GM18870 (cell line): ENCODE measurements at regions not wholly inside any gene's neighbourhood (a gene's known extent, or its start where the extent isn't known, plus 50 kb on each side); places are given as distances from the start of the nearest gene placed in this dataset.

ENCODE experiments used
- ATAC-seq: cut with Tn5 transposase; IDR thresholded peaks from one replicate; pipeline ENCODE4 v1.9.1; 2021; ENCODE audit warnings: moderate library complexity; ENCODE audit not compliant: unreplicated experiment

DNA sequence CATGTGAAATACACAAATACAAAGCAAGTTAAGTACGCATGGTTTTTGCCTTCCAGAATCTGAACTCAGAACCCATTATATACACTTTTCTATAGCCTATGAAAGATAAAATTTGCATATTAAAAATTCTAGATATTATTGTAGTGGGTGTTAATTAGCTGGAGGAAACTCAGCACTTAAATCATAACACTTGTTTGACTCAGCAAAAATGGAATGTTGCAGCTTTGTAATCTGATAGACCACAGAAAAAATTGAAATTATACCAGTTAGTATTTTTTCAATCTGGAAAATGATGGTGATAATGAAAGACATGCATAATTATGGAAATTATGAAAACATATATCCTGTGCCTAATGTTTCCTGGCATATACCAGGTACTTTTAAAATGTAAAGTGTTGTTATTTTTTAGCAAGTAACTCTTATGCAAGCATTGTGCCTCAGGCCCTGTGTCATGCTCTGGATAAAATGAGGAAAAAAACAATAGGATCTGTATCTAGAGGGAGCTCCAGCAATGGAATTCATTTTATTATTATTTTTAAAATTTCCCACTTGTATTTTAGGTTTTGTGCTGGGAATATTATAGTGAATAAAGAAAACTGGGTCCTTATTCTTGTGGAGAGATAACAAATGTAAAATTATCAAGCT, 490.4 kb upstream of the SEMA3A start:
- no peak for ATAC-seq

DNA sequence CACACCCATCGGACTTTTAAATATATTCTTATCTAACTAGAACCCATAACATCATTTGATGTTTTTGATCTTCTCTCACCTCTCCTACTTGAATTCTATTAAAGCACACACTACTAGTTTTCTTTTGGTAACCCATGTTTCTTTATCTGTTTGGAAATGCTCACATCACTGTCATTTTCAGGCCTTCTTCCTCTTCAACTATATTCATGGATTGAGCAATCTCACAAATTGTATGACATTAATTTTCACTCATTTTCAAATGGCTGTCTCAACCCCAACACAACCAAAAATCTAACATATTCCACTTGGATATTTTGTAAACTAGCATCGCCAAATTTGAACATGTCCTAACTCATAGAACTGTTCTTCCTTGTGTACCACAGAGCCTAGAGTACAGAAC, 488.0 kb upstream of the SEMA3A start:
- no peak for ATAC-seq

- no peak for ATAC-seq
Measured at GRCh38 chr7:84678841-84679240, 484.3 kb upstream of the SEMA3A start.

- ATAC-seq, result no peak
Measured at GRCh38 chr7:84677117-84677732, 482.6 kb upstream of the SEMA3A start.

DNA sequence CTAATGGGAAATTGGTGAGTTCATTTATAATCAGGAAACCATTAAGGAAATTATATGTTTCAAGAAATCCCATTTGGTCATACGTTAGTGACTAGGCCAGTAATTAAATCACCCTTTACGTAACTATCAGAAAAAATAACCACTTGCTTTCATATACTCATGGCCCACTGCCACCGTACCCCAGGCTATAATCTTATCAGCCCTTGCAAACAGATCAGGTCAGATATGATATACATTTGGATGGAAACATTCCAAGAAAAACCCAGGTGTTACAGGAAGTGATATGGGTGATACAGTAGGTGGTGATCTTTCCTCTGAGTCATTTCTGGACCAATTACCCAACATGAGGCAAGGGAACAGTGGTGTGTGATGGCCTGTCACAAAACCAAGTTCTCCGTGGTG, 481.0 kb upstream of the SEMA3A start:
- ATAC-seq, result no peak

DNA sequence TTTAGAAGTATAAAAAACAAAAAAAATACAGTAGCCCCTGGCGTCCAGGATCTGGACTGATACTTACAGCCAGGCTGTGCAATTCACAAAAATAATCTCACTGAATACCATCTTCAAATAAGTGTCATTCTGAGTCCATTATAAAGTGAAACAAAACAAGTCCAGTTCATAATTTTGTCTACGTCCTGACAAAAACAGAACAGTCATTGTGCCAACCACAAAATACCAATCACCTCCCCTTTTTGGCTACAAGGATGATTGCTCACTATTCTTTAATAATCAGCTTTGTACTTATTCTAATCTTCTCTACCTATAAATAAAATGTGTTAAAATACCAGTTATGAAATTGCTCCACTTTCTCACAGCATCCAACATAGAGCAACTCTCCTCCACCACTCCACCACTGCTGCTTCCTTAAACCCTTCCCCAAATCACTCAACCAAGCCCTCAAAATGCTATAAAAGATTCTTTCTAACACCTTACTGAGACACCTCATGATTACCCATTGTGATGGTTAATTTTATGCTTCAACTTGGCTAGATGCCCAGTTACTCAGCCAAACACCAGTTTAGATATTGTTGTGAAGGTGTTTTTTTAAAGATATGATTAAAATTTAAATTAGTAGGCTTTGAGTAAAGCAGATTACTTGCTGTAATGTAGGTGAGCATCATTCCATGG, 479.8 kb upstream of the SEMA3A start:
- ATAC-seq, result no peak

GRCh38 chr7:84669177-84669732, 474.7 kb upstream of the SEMA3A start:
- no peak for ATAC-seq

DNA sequence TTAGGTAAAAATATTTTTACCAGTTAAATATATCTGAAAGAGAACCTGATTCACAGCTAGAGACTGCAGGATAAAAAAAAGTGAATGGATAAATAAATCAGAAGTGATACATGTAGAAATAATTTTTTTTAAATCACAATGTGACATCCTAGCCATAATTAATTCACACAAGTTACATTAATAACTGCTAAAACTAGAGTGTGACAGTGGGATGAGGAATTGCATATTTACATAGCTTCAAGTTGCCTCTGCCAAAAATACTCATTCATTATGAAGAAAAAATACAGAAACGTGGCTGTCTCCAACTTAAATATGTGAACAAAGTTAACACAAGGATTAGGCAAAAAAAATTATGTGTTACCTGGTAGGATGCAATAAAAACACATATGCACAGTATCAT, 473.5 kb upstream of the SEMA3A start:
- no peak for ATAC-seq

DNA sequence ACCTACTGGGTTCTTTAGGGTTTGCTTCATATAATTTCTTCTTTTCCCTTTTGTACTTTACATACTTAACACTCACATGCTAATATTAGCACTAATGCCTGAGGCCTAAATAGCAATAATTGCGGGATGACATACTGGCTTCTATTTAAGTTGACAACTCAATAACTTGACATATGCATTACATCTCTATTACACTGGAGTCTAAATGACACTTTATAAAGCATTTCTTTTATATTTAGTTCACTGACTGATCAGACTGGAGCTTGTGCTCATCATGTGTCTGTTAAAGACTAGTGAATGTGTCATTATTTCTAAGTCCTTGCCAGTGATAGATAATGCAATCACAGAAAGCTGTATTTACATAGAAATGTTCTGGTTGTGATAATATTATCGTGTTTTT, 472.1 kb upstream of the SEMA3A start:
- no peak for ATAC-seq

DNA sequence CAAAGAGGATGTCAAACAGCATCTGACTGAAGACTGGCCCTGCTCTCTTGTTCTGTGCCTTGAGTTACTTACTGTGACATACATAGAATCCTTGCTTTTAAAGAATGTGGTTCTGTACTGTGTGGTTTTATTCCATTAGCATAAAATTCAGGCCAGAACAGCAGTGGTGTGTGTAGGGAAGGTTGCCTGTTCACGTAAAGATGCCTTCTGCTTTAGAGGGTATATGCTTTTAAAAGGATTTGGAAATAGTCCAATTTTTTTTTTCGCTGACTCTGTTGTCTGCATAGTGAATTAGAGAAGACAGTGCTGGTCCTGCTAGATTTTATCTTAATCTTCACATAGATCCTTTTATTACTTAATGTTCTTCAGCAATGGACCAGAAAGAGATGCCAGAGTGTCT, 470.8 kb upstream of the SEMA3A start:
- ATAC-seq, result no peak

- no peak for ATAC-seq
Measured at GRCh38 chr7:84664626-84665025, 470.0 kb upstream of the SEMA3A start.

DNA sequence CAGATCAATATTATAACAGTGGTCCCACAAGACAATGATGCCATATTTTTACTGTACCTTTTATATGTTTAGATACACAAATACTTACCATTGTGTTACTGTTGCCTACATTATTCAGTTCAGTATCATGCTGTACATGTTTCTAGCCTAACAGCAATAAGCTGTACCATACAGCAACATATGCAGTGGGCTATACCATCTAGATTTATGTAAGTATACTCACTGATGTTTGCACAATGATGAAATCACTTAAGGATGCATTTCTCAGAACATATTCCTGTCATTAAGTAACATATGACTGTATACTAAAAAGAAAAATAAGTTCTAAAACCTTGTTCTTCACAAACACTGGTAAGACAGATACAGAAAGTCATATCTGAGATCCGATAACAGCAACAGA, 468.6 kb upstream of the SEMA3A start:
- ATAC-seq, result no peak

GRCh38 chr7:84658286-84658685, 463.7 kb upstream of the SEMA3A start:
- no peak for ATAC-seq

DNA sequence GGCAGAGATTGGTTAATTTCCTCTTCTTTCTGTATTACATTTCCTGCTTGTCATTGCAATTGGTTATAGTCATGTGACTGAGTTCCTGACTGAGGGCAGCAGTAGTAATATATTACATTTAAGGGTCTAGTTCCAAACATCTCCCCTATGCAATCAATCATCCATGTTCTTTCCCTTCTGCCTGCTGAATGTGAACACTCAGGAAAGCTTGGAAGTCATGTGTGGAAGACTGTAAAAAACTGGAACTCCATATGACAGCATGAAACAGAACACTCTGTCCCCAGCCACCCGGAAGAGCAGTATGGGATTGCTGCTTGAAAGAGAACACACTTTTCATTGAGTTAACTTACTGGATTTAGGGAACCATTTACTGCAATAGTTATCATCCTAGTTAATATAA, 459.7 kb upstream of the SEMA3A start:
- no peak for ATAC-seq

- ATAC-seq, result no peak
Measured at GRCh38 chr7:84651876-84652275, 457.3 kb upstream of the SEMA3A start.

DNA sequence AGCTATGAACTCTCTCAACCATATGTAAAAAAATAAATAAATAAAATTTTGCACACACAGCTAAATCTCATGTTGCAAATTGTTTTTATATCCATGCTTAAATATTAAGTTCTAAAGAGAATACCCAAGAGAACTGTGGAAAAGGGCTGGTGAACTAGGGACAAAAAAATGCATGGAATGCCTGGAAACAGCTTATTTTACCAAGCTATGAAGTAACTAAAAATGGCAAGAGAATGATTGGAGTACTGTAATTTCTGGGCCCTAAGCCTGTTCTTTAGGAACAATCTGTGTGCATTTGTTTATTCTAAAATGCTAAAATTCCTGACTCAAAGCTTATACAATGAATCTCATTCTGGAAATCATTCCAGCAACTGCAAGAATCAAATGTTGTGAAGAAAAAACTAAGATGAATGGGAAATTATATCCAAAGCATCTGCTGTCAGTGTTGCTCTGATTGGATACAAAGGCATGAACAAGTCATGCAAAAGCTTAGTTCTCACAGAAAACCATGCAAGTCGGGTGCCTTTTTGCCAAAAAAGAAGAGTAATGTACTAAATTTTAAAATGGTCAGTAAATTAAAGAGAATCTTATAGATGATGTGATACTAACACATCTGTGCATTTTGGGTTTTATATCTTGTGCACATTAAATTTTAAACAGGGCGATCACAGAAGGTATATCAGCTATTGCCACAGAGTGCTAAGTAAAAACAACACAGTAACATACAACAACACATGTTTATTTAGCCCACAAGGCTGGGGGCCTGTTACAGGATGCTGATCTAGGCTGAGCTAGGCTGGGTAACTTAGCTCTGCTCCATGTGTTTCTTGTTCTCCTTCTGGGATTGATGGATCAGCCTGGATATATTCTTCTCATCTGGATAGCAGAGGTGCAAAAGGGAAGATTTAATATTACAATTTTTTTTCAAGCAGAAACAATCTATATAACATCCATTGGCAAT, 453.5 kb upstream of the SEMA3A start:
- ATAC-seq, result no peak

GRCh38 chr7:84642611-84643010, 448.0 kb upstream of the SEMA3A start:
- ATAC-seq, result no peak

- ATAC-seq, result no peak
Measured at GRCh38 chr7:84640637-84641036, 446.0 kb upstream of the SEMA3A start.

DNA sequence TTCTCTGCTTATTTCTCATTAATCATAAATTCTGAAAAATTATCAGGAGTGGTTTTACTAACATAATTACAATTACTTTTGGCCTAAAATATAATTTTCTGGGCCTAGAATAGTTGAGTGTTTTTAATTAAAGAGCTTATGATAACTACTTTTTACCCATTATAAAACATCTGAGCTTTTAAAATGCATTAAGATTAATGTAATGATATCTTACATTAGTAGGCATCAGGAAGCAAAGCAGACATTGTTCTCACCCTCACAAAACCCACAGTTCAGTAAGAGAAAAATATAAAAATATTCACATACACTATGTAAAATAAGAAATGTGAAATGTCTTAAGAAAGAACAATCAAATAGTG, 443.7 kb upstream of the SEMA3A start:
- ATAC-seq, result no peak

DNA sequence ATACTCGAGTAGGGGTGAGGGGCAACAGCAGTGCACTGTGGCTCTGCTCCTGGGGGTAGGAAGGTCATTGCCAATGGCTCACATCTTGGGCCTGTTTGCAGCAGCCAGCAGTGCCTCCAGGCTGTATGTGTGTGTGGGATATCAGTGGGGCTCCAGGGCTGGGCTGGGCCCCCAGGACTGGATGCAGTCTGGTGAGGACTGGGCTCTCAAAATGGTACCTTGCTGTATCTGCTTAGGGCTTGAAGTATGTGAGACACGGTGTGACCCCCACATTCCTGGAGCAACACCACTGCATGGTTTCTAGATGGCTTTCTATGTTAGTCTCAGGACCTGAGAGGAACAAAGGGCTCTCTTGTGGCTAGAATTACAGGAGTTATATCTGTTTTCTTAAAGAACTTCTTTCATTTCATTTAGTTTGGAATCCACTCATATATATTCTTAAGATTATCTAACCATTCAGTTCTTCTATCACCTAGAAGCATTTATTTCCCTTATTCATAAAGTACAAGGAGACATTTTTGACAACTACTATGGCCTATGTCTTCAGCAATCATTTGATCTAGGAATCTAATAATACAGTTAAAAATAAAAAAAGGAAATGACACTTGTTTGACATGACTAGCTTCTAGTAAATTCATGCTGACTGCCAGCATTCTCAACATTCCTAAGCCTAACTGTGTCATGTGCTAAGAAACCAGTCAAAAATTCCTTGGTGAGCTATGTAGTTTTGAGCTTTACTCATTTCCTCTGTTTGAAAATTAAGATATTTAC, 443.2 kb upstream of the SEMA3A start:
- ATAC-seq, result no peak
